Loucy (cell line): ENCODE measurements at regions not wholly inside any gene's neighbourhood (a gene's known extent, or its start where the extent isn't known, plus 50 kb on each side); places are given as distances from the start of the nearest gene placed in this dataset.

Source experiments
- H2AFZ ChIP-seq: fragments of 200-600 bp; sonication (generic); 2 replicates; pipeline ENCODE4 v1.6.0; 2016; ENCODE audit warnings: antibody characterized with exemption, mild to moderate bottlenecking, low read length, moderate library complexity
- H3F3A ChIP-seq: fragments of 200-600 bp; 2 replicates; pipeline ENCODE4 v1.6.0; 2016; ENCODE audit warnings: antibody characterized with exemption, low read depth, mild to moderate bottlenecking
- H3K27me3 ChIP-seq: fragments of 200-600 bp; sonication (generic); 2 replicates; pipeline ENCODE4 v1.6.1; 2014; ENCODE audit warnings: low read length, mild to moderate bottlenecking; ENCODE audit not compliant: insufficient read depth, poor library complexity, severe bottlenecking
- H3K36me3 ChIP-seq: fragments of 200-600 bp; sonication (generic); 2 replicates; pipeline ENCODE4 v1.6.1; 2016; ENCODE audit warnings: low read length; ENCODE audit not compliant: insufficient read depth
- H3K4me1 ChIP-seq: fragments of 200-600 bp; sonication (generic); 2 replicates; pipeline ENCODE4 v1.5.1; 2014; ENCODE audit warnings: low read length, mild to moderate bottlenecking; ENCODE audit not compliant: insufficient read depth, poor library complexity, severe bottlenecking
- H3K4me2 ChIP-seq: fragments of 200-600 bp; sonication (generic); 2 replicates; pipeline ENCODE4 v1.6.0; 2014; ENCODE audit warnings: antibody characterized with exemption, low read length, low read depth, mild to moderate bottlenecking; ENCODE audit not compliant: poor library complexity, severe bottlenecking
- H3K4me3 ChIP-seq: fragments of 200-600 bp; sonication (generic); 2 replicates; pipeline ENCODE4 v1.5.1; 2014; ENCODE audit warnings: low read length, mild to moderate bottlenecking, mixed read lengths; ENCODE audit not compliant: poor library complexity, severe bottlenecking
- H3K79me2 ChIP-seq: fragments of 200-600 bp; sonication (generic); 2 replicates; pipeline ENCODE4 v1.6.1; 2014; ENCODE audit warnings: low read length; ENCODE audit not compliant: insufficient read depth
- H3K9ac ChIP-seq: fragments of 200-600 bp; sonication (generic); 2 replicates; pipeline ENCODE4 v1.6.0; 2014; ENCODE audit warnings: mild to moderate bottlenecking, low read depth, low read length, moderate library complexity; ENCODE audit not compliant: poor library complexity, severe bottlenecking
- H3K9me2 ChIP-seq: fragments of 200-600 bp; sonication (generic); replicated peaks from 2 replicates; pipeline ENCODE4 v1.6.1; 2016; ENCODE audit warnings: low read depth, low read length, mixed read lengths
- H3K9me3 ChIP-seq: fragments of 200-600 bp; sonication (generic); 2 replicates; pipeline ENCODE4 v1.6.1; 2014; ENCODE audit warnings: mild to moderate bottlenecking, antibody characterized with exemption, low read length, low read depth; ENCODE audit not compliant: insufficient read depth
- H4K20me1 ChIP-seq: fragments of 200-600 bp; sonication (generic); 2 replicates; pipeline ENCODE4 v1.6.0; 2014; ENCODE audit warnings: antibody characterized with exemption, low read length, mild to moderate bottlenecking; ENCODE audit not compliant: insufficient read depth, poor library complexity, severe bottlenecking
- CTCF ChIP-seq: fragments of 200-600 bp; sonication (generic); conservative IDR thresholded peaks from 2 replicates; pipeline ENCODE4 v1.5.1; 2014; ENCODE audit warnings: mild to moderate bottlenecking, antibody characterized with exemption, low read length
- EZH2phosphoT487 ChIP-seq: fragments of 200-600 bp; IDR thresholded peaks from 2 replicates; pipeline ENCODE4 v1.6.1; 2018; ENCODE audit warnings: antibody characterized with exemption, mild to moderate bottlenecking, moderate library complexity, borderline replicate concordance

- H3K4me3 ChIP-seq: no peak overlapping the region
- no peaks in the 10 kb centered on the region for H3K9me2 ChIP-seq
- H3K9ac ChIP-seq: no peak overlapping the region
- H3K4me2 ChIP-seq: no peak overlapping the region
- no peaks in the 10 kb centered on the region for H3K27me3 ChIP-seq
- TF ChIP-seq CTCF: no peak
- no peak for TF ChIP-seq EZH2phosphoT487
- no peaks in the 10 kb centered on the region for H3K79me2 ChIP-seq
- H3K36me3 ChIP-seq: no peaks in the 10 kb centered on the region
- no peaks in the 10 kb centered on the region for H4K20me1 ChIP-seq
- H3K9me3 ChIP-seq: no peaks in the 10 kb centered on the region
- H3F3A ChIP-seq: no peaks in the 10 kb centered on the region
- no peak overlapping the region for H2AFZ ChIP-seq
- no peaks in the 10 kb centered on the region for H3K4me1 ChIP-seq
Measured at GRCh38 chr19:30107251-30107650, 165.2 kb downstream of the URI1 start.

DNA sequence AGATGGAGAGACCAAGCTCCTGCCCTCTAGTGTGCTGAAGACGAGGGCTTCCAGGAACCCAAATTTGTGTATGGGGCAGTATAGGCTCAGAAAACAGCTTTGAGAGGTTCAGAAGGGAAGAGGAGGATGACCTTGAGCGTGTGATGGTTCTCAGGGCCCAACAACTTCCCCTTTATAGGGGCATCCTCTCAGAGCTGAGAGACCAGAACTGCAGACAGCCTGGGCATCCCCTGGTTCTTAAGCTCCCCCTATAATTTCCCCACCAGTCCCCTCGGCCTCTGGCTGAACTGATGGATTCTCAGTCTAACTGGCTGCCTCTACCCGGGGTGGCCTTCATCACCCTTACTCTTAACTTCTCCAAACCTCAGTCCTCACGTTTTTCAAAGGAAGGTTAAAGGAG, 167.5 kb downstream of the URI1 start:
- H3K4me3 ChIP-seq: no peak overlapping the region
- H3K9ac ChIP-seq: no peak overlapping the region
- H3K4me1 ChIP-seq: no peaks in the 10 kb centered on the region
- no peaks in the 10 kb centered on the region for H3K9me2 ChIP-seq
- no peaks in the 10 kb centered on the region for H3K9me3 ChIP-seq
- H3K79me2 ChIP-seq: no peaks in the 10 kb centered on the region
- no peak overlapping the region for H3K4me2 ChIP-seq
- H3K36me3 ChIP-seq: no peaks in the 10 kb centered on the region
- no peaks in the 10 kb centered on the region for H3K27me3 ChIP-seq
- no peak overlapping the region for H2AFZ ChIP-seq
- TF ChIP-seq CTCF (no peak), EZH2phosphoT487 (no peak)
- H4K20me1 ChIP-seq: no peaks in the 10 kb centered on the region
- no peaks in the 10 kb centered on the region for H3F3A ChIP-seq

- TF ChIP-seq EZH2phosphoT487 (no peak), CTCF (no peak)
- H3K4me1 ChIP-seq: no peaks in the 10 kb centered on the region
- no peaks in the 10 kb centered on the region for H3K27me3 ChIP-seq
- H3K9ac ChIP-seq: no peak overlapping the region
- H2AFZ ChIP-seq: no peak overlapping the region
- H3K36me3 ChIP-seq: no peaks in the 10 kb centered on the region
- no peaks in the 10 kb centered on the region for H3K9me2 ChIP-seq
- H3K4me2 ChIP-seq: no peak overlapping the region
- no peaks in the 10 kb centered on the region for H3K9me3 ChIP-seq
- H3K79me2 ChIP-seq: no peaks in the 10 kb centered on the region
- H3F3A ChIP-seq: no peaks in the 10 kb centered on the region
- no peaks in the 10 kb centered on the region for H4K20me1 ChIP-seq
- no peak overlapping the region for H3K4me3 ChIP-seq
Measured at GRCh38 chr19:30111021-30111855, 169.2 kb downstream of the URI1 start.
